ENCODE measurements at regions not wholly inside any gene's neighbourhood (a gene's known extent, or its start where the extent isn't known, plus 50 kb on each side); places are given as distances from the start of the nearest gene placed in this dataset.

- TF ChIP-seq CTCF (IDR thresholded peaks at IDR 0.05; ENCODE audit: low read length): no peak
- no peak for TF ChIP-seq EZH2 (optimal IDR thresholded peaks at IDR 0.05; ENCODE audit: low read depth, low read length)
- no peak for TF ChIP-seq EZH2phosphoT487 (IDR thresholded peaks at IDR 0.05; ENCODE audit: low read length)
Observed at GRCh38 chr7:10463701-10464100, 510.0 kb upstream of the PHF14 start.

All from MM.1S (cell line).